Activated CD8-positive, alpha-beta memory T cell treated with anti-CD3 and anti-CD28 coated beads for 36 hours (primary cell): ENCODE measurements at regions not wholly inside any gene's neighbourhood (a gene's known extent, or its start where the extent isn't known, plus 50 kb on each side); places are given as distances from the start of the nearest gene placed in this dataset.

Experiments
- CTCF ChIA-PET: fragments of 350-600 bp; sonication (Branson Sonifier 250); formaldehyde crosslinking; loops from one replicate; lab custom pipeline; 2021; ENCODE audit warnings: antibody characterized with exemption; lab: Charles Lee
- POLR2A ChIA-PET: fragments of 350-600 bp; sonication (Branson Sonifier 250); formaldehyde crosslinking; loops from one replicate; lab custom pipeline; 2021; ENCODE audit warnings: antibody characterized with exemption; lab: Charles Lee

GRCh38 chr11:113634940-113635575 lies 71.0 kb downstream of the TMPRSS5 start:
- POLR2A ChIA-PET: no interaction called here
- CTCF ChIA-PET: no interaction called here

- POLR2A ChIA-PET: no interaction called here
- CTCF ChIA-PET: interaction anchor here (0.6 kb wide), 1 partner anchor 256 kb away, joined by 5 read pairs; no protein-coding TSS in a partner anchor
Measured at GRCh38 chr11:113632981-113633380, 73.1 kb downstream of the TMPRSS5 start.

- POLR2A ChIA-PET: no interaction called here
- CTCF ChIA-PET: no interaction called here
Measured at GRCh38 chr11:113629562-113629961, 76.5 kb downstream of the TMPRSS5 start.

- ChIA-PET CTCF (no interaction called here), POLR2A (no interaction called here)
Measured at GRCh38 chr11:113628912-113629311, 77.2 kb downstream of the TMPRSS5 start.

- POLR2A ChIA-PET: no interaction called here
- CTCF ChIA-PET: no interaction called here
Measured at GRCh38 chr11:113627946-113628345, 78.2 kb downstream of the TMPRSS5 start.

- ChIA-PET POLR2A (no interaction called here), CTCF (no interaction called here)
Measured at GRCh38 chr11:113627297-113627696, 78.8 kb downstream of the TMPRSS5 start.

- CTCF ChIA-PET: no interaction called here
Measured at GRCh38 chr11:113626736-113627135, 79.4 kb downstream of the TMPRSS5 start.

GRCh38 chr11:113623114-113623513 lies 83.0 kb downstream of the TMPRSS5 start:
- POLR2A ChIA-PET: no interaction called here
- CTCF ChIA-PET: no interaction called here

More at GRCh38 chr11:113626736-113627135, 79.4 kb downstream of the TMPRSS5 start:
- POLR2A ChIA-PET: no interaction called here

- CTCF ChIA-PET: no interaction called here
- POLR2A ChIA-PET: no interaction called here
Measured at GRCh38 chr11:113618360-113618759, 87.7 kb downstream of the TMPRSS5 start.

DNA sequence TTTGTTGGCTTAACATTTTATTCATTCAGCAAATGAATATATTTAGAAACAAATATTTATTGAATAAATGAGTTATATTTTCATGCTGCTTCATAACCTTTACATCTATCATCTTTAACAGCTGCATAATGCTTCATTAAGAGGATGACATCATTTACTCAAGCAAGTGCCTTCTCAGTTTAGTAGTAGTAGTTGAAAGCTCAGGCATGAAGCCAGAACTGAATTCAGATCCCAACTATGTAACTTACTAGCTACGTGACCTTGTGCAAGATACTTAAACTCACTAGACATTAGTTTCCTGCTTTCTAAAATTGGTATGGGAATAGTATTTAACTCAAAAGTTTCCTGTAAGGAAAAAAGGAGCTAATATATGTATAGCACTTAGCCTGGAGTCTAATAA lies 90.3 kb downstream of the TMPRSS5 start:
- ChIA-PET POLR2A (no interaction called here), CTCF (no interaction called here)

GRCh38 chr11:113615098-113615497 lies 91.0 kb downstream of the TMPRSS5 start:
- POLR2A ChIA-PET: no interaction called here

GRCh38 chr11:113614097-113614496 lies 92.0 kb downstream of the TMPRSS5 start:
- CTCF ChIA-PET: no interaction called here
- POLR2A ChIA-PET: no interaction called here

More at GRCh38 chr11:113615098-113615497, 91.0 kb downstream of the TMPRSS5 start:
- CTCF ChIA-PET: no interaction called here

DNA sequence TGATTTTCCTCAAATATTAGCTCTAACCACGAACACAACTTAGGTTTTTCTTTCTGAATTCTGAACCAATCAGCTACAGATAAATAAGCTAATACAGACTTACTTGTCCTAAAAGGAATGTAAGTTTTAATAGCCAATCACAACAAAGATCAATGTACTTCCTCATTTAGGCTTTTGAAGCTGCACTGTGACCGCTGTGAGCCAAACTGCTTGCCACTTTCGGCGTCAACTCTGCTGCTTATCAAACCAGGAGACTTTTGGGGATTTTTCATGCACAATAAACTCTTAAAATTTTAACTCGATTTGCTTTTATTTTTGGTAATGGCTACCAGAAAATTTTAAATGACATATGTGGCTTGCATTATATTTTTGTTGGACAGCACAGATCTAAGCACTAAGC lies 92.5 kb downstream of the TMPRSS5 start:
- POLR2A ChIA-PET: no interaction called here
- CTCF ChIA-PET: no interaction called here

DNA sequence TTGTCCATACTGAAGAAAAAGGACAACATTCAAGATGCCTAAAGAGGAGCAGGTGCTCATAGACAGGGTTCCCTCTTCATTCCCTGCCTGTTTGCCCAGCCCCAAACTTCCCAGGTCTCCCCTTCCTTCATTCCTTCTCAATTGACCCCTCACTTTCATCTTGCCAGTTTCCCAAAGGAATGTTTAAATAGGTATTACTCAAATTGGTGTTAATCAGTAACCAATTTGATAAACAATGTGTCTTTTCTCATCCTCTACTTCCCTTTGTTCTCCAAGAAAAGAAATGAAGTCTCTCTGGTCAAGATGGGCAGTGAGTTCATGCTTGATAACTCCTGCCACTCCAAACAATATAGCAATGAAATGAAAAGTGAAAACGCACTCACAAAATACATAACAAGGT lies 101.9 kb downstream of the TMPRSS5 start:
- POLR2A ChIA-PET: no interaction called here
- CTCF ChIA-PET: no interaction called here

- POLR2A ChIA-PET: no interaction called here
- CTCF ChIA-PET: interaction anchor here (0.5 kb wide), 1 partner anchor 28 kb away, joined by 4 read pairs; no protein-coding TSS in a partner anchor
Measured at GRCh38 chr11:113603277-113604059, 102.6 kb downstream of the TMPRSS5 start.

DNA sequence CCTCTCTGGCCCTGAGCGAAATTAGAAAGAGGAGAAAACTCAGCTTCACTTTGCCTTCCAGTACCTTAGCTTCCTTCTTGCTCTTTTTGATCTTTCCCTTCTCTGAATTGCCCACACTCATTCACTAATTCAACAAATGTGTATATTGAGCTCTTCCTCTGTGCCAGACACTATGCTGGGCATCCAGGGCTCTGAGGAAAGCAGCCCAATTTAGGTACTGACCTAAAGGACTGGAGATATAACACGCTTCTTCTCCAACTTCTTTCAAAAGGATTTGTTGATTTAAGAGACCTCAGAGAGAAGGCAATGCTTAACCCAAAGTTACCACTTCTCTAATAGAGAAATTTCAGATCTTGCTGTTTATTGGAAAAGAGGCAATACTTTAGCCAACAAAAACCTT lies 103.6 kb downstream of the TMPRSS5 start:
- ChIA-PET POLR2A (no interaction called here), CTCF (no interaction called here)

DNA sequence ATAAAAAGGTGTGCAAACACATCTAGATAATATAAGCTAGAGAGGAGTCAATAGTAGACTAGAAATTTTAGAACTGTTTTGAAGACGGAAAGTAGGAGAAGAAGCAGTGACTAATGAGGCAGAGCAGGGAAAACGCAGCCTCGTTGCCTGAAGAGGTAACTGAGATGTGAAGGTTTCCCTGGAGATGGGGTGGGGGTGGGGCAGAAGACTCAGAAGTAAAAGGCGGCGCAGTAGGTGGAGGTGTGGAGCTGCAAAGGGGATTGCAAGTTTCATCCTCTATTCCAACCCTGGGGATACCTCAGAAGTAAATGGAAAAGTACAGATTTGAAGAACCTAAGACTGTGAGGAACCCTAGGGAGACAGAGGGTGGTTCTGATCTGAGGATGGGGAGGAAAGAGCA lies 109.5 kb downstream of the TMPRSS5 start:
- ChIA-PET CTCF (no interaction called here), POLR2A (no interaction called here)

DNA sequence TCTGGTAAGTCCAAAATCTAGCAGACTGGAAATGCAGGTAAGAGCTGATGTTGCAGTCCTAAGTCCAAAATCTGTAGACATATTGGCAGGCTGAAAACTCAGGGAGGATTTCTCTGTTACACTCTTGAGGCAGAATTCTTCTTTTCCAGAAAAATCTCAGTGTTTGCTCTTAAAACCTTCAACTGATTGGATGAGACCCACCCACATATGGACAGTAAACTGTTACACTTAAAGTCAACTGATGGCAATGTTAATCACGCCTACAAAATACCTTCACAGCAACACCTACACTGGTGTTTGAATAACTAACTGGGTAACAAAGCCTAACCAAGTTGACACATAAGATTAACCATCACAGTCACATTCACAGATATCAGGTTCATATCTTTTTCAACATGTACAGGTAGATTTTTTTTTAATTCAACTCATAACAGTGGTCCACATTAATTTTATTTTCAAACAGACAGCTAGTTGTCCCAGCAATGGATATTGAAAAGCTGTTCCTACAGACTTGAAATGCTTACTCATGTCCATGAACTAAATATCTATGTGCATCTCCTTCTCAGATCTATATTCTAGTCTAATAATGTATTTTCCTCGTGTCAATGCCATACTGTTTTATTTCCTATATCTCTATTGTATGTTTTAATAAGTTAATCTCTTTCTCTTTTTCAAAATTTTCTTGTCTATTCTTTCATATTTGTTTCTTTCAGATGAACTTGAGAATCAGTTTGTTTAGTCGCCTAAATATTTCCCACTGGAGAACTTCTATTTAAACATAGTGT lies 110.1 kb downstream of the TMPRSS5 start:
- ChIA-PET POLR2A (no interaction called here), CTCF (no interaction called here)

GRCh38 chr11:113593698-113594308 lies 112.3 kb downstream of the TMPRSS5 start:
- ChIA-PET POLR2A (no interaction called here), CTCF (no interaction called here)

GRCh38 chr11:113591117-113591516 lies 115.0 kb downstream of the TMPRSS5 start:
- ChIA-PET CTCF (no interaction called here), POLR2A (no interaction called here)
